ENCODE measurements at regions not wholly inside any gene's neighbourhood (a gene's known extent, or its start where the extent isn't known, plus 50 kb on each side); places are given as distances from the start of the nearest gene placed in this dataset.

- no peak for DNase-seq (ENCODE audit: low read depth, low spot score)
- H3K4me3 ChIP-seq (ENCODE audit: low read depth, low read length) = no peak overlapping the region
- in situ Hi-C loops (cut with HindIII; ENCODE audit: low sequenced_read_pairs) = no loop called here
- TF ChIP-seq, protein P1, sequence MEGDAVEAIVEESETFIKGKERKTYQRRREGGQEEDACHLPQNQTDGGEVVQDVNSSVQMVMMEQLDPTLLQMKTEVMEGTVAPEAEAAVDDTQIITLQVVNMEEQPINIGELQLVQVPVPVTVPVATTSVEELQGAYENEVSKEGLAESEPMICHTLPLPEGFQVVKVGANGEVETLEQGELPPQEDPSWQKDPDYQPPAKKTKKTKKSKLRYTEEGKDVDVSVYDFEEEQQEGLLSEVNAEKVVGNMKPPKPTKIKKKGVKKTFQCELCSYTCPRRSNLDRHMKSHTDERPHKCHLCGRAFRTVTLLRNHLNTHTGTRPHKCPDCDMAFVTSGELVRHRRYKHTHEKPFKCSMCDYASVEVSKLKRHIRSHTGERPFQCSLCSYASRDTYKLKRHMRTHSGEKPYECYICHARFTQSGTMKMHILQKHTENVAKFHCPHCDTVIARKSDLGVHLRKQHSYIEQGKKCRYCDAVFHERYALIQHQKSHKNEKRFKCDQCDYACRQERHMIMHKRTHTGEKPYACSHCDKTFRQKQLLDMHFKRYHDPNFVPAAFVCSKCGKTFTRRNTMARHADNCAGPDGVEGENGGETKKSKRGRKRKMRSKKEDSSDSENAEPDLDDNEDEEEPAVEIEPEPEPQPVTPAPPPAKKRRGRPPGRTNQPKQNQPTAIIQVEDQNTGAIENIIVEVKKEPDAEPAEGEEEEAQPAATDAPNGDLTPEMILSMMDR (IDR thresholded peaks at IDR 0.05; ENCODE audit: low read depth, low read length) = no peak
Measured at GRCh38 chr1:86224651-86225310, 68.2 kb upstream of the COL24A1 start.

DNA sequence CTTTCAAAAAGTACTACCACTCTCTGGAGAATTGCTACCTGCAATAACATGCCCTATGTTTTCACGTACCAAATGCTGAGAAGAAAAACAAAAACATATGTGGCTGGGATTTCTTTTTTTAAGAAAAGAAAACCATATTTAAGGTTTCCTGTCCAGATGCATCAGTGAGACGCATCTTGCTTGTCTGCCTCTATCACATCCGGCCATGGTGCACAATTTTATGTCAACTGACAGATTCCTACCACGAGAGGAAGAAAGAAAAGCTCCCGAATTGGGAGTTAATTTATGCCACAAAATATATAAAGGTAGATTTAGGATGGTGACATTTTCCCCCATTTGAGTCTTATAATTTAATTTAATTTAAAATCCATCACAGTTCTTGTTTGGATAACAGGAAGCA lies 62.3 kb upstream of the COL24A1 start:
- in situ Hi-C loops (cut with HindIII; ENCODE audit: low sequenced_read_pairs) = no loop called here
- no peak overlapping the region for H3K4me3 ChIP-seq (ENCODE audit: low read depth, low read length)
- TF ChIP-seq, protein P1 (IDR thresholded peaks at IDR 0.05; ENCODE audit: low read depth, low read length) = no peak
- no peak for DNase-seq (ENCODE audit: low read depth, low spot score)

DNA sequence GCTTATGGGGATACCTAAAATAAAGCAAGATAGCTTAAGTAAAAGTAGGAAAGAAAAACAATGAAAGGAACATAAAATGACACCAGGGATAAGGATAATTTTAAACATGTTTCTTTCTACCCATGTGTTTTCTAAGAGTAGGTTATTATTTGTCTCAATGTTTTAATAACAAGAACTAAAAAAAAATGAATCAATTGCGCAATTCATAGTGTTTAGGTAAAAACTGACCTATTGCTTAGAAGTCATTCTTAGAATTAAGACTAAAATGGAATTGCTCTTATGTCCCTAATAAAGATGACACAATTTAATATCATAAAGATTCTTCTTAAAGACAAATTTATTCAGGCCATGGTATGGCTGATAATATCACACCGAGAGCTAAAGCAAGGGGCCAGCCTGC lies 58.0 kb upstream of the COL24A1 start:
- in situ Hi-C loops (cut with HindIII; ENCODE audit: low sequenced_read_pairs) = no loop called here
- TF ChIP-seq, protein P1 (IDR thresholded peaks at IDR 0.05; ENCODE audit: low read depth, low read length) = no peak
- no peak for DNase-seq (ENCODE audit: low read depth, low spot score)
- no peak overlapping the region for H3K4me3 ChIP-seq (ENCODE audit: low read depth, low read length)

DNA sequence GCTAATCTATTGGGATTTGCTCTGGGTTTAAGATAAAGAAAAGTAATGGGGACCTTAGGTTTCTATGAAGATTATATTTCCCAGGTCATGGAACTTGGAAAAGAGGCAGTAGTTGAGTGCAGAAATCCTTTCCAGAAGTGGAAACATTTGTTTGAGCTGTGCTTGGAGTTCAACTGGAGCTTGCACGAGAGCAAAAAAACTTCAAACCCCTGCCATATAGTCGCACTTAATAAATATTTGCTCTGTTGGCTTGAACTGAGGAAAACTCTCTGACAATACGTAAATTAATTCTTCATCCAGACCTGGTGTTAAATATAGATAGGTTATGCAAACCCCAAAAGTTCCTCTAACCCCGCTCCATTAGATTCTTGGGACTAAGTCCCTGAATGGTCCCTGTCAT lies 52.8 kb upstream of the COL24A1 start:
- in situ Hi-C loops (cut with HindIII; ENCODE audit: low sequenced_read_pairs) = no loop called here
- no peak for DNase-seq (ENCODE audit: low read depth, low spot score)
- H3K4me3 ChIP-seq (ENCODE audit: low read depth, low read length) = no peak overlapping the region
- TF ChIP-seq, protein P1 (IDR thresholded peaks at IDR 0.05; ENCODE audit: low read depth, low read length) = no peak

DNA sequence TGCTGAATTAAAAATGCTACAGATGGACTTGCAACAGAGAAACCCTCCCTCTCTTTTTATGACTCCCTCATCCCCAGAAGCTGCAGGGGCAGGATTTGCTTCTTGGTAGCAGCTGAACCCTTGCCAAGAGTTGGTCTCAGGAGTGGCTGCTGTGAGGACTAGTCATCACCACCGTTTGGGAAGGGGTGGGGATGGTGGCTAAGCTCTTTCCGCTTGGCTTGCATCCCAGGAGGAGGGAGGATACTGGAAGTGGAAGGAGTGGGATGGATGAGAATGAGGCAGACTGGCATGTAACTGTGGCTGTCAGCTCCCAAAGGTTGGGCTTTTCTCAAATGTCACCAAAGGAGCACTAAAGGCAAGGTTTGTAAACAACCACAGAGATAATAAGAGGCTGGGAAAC lies 50.8 kb upstream of the COL24A1 start:
- peak; percentile 92 for DNase-seq (ENCODE audit: low read depth, low spot score)
- in situ Hi-C loops (cut with HindIII; ENCODE audit: low sequenced_read_pairs) = no loop called here

More for the DNA sequence above, 50.8 kb upstream of the COL24A1 start:
- H3K4me3 ChIP-seq (ENCODE audit: low read depth, low read length) = no peak overlapping the region
- TF ChIP-seq, protein P1 (IDR thresholded peaks at IDR 0.05; ENCODE audit: low read depth, low read length) = no peak

Data from astrocyte of the spinal cord (primary cell).